ENCODE measurements at regions not wholly inside any gene's neighbourhood (a gene's known extent, or its start where the extent isn't known, plus 50 kb on each side); places are given as distances from the start of the nearest gene placed in this dataset.

- TF ChIP-seq SIN3A (IDR thresholded peaks at IDR 0.05; ENCODE audit: borderline replicate concordance, insufficient read depth, low read length) (no peak), POLR2AphosphoS5 (IDR thresholded peaks at IDR 0.05; ENCODE audit: low read depth, low read length) (no peak), REST (IDR thresholded peaks at IDR 0.05; ENCODE audit: insufficient read depth in 1 of 2, low read depth in 2 of 2, low read length in 2 of 2) (no peak), TAF1 (IDR thresholded peaks at IDR 0.05; ENCODE audit: borderline replicate concordance, insufficient read depth, low read length) (no peak)
These were observed 429.0 kb downstream of the ZNF608 start for GRCh38 chr5:124317451-124317850.
